ENCODE measurements at regions not wholly inside any gene's neighbourhood (a gene's known extent, or its start where the extent isn't known, plus 50 kb on each side); places are given as distances from the start of the nearest gene placed in this dataset.
"Not testable (repeated sequence)": the region's sequence is repeated elsewhere in the genome, so short reads cannot be mapped to it uniquely, and the experiment has no call there.

DNA sequence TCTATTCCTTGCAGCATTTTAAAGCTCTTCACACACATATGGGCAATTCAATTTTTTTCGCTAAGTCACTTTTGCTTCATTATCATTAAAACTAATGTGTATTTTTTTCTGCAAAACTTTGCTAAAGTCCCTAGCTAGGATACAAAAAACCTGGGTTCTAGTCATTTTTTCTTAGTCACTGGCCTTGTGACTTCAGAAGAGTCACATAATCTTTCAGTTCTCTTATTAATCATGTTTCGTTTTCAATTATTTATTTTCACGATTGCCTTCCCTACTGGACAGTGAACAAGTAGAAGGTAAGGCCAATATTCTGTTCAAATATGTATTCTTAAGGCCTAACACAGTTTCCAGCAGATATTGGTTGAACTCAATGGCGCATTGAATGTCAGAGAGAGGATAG, 60.9 kb upstream of the CYRIA start:
- TF ChIP-seq, protein P1, sequence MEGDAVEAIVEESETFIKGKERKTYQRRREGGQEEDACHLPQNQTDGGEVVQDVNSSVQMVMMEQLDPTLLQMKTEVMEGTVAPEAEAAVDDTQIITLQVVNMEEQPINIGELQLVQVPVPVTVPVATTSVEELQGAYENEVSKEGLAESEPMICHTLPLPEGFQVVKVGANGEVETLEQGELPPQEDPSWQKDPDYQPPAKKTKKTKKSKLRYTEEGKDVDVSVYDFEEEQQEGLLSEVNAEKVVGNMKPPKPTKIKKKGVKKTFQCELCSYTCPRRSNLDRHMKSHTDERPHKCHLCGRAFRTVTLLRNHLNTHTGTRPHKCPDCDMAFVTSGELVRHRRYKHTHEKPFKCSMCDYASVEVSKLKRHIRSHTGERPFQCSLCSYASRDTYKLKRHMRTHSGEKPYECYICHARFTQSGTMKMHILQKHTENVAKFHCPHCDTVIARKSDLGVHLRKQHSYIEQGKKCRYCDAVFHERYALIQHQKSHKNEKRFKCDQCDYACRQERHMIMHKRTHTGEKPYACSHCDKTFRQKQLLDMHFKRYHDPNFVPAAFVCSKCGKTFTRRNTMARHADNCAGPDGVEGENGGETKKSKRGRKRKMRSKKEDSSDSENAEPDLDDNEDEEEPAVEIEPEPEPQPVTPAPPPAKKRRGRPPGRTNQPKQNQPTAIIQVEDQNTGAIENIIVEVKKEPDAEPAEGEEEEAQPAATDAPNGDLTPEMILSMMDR (IDR thresholded peaks at IDR 0.05): no peak
- ATAC-seq (ENCODE audit: low FRiP score): no peak
- DNase-seq (ENCODE audit: low spot score): no peak

DNA sequence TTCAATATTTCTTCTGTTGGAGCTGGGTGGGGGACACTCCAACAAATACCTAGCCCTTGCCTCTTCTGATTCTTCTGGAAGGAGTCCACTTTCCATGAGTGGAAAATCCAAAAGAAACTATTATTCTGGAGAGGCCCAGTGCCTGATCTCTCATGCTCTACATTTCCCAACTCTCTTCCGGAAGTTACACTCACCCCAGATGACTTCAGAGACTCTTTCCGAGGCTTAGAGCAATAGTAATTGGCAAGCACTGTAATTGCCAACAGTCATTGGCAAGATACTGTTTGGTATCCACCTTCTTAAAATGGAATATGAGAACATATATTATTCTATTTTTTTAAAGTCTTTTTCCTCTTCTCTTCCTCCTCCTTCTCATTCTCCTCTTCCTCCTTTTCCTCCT, 60.5 kb upstream of the CYRIA start:
- ATAC-seq (ENCODE audit: low FRiP score) (no peak), DNase-seq (ENCODE audit: low spot score) (no peak)
- TF ChIP-seq, protein P1 (IDR thresholded peaks at IDR 0.05): no peak

DNA sequence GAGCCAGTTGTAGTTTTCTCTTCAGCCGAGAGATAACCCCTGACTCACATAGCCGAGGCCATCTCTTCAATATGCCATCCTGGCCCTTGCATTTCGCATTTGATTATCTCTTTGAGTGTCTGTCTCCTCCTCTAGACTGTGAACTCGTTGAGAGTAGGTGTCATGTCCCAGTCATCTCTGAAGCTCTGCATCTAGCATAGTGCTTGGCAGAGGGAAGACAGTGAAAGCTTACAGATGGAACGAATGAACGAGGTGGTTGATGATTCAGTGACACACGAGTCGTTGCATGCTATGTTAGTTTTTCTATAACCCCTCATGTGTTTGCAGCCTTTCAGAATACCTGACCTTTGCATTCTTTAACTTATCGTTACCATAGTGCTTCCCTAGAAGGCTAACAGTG, 59.9 kb upstream of the CYRIA start:
- ATAC-seq (ENCODE audit: low FRiP score): no peak
- DNase-seq (ENCODE audit: low spot score): no peak
- TF ChIP-seq, protein P1 (IDR thresholded peaks at IDR 0.05): no peak

DNA sequence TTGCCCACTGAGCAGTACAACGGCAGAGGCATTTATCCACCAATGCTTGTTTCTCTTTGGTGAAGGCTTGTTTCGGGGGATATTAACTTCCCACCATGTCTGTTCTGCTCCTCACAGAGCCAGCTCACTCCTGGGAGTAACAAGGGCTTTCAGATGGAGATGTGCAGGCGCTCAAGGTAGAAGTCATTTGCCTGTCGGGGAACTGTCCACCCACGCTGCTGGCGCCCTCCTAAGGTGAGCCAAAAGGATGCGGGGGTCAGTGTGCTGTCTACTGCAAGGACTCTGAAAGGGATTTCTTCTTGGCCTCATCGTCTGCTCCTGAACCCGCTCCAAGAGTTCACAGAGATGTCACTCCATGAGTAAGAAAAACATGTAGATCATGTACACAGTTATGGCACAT, 57.0 kb upstream of the CYRIA start:
- TF ChIP-seq, protein P1 (IDR thresholded peaks at IDR 0.05): no peak

DNA sequence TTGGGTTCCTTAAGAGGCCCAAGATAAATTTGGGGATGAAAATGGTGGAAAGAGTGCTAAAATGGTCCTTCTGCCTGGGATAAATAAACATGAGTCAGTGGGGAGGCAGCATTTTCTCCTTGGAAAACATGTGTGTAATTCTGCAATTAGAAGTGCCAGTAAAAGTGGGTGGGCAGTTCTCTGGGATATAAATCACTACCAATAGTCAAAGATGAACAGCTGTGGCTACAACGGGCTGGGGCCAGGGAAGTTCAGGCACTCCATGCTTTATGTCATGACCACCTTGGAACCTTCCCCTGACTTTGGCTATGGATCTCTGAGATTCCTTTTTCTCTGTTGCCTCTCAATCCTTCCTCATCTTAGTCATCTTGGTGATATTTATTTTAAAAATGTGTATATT, 56.5 kb upstream of the CYRIA start:
- no peak for ATAC-seq (ENCODE audit: low FRiP score)
- TF ChIP-seq, protein P1 (IDR thresholded peaks at IDR 0.05): no peak

More for the DNA sequence above, 57.0 kb upstream of the CYRIA start:
- no peak for DNase-seq (ENCODE audit: low spot score)
- ATAC-seq (ENCODE audit: low FRiP score): no peak

DNA sequence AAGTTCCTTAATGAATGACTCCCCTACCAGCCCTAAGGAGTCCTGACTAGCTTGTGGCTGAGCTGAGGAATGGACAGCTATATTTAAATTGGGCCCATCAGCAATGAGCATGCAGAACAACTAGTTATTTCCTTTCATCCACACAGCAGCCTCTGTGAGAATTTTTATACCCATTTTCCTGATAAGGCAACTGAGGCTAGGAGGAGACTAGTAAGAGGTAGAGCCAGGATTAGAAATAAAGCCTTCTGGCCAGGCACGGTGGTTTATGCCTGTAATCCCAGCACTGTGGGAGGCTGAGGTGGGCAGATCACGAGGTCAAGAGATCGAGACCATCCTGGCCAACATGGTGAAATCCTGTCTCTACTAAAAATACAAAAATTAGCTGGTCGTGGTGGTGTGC, 55.9 kb upstream of the CYRIA start:
- ATAC-seq (ENCODE audit: low FRiP score); DNase-seq (ENCODE audit: low spot score): not testable (repeated sequence)

More for the DNA sequence above, 56.5 kb upstream of the CYRIA start:
- no peak for DNase-seq (ENCODE audit: low spot score)

DNA sequence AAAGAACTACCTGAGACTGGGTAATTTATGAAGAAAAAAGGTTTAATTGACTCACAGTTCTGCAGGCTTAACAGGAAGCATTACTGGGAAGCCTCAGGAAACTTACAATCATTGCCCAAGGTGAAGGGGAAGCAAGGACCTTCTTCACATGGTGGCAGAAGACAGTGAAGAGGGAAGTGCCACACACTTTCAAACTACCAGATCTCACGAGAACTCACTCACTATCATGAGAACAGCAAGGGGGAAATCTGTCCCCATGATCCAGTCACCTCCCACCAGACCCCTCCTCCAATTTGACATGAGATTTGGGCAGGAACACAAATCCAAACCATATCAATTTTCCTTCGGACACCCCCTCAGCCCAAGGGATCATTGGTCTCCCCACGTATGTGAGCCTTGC, 55.1 kb upstream of the CYRIA start:
- not testable (repeated sequence) for ATAC-seq (ENCODE audit: low FRiP score); DNase-seq (ENCODE audit: low spot score)

DNA sequence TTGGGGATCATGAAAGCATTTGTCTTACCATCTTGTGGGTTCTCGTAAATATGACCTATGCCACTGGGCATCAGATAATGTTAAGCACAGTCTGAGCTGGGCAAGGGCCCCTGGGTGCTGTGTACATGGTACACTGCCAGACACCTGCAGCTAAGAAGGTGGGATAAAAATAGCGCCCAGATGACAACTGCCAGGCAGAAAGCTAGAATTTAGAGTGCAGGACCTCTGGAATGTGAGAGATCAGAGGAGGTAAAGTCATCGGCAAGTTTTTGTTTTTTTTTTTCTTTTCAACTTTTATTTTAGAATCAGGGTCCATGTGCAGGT, 53.8 kb upstream of the CYRIA start:
- DNase-seq (ENCODE audit: low spot score) (no peak), ATAC-seq (ENCODE audit: low FRiP score) (no peak)
- TF ChIP-seq, protein P1 (IDR thresholded peaks at IDR 0.05): no peak
